ENCODE measurements at regions not wholly inside any gene's neighbourhood (a gene's known extent, or its start where the extent isn't known, plus 50 kb on each side); places are given as distances from the start of the nearest gene placed in this dataset.

- no TSS peak for BruUV-seq (replicated peaks)
Observed at GRCh38 chr16:79656553-79657115, 56.1 kb upstream of the MAF start.

GRCh38 chr16:79653373-79653891, 52.9 kb upstream of the MAF start:
- ChIA-PET POLR2A (no interaction called here), CTCF (no interaction called here)
- Histone ChIP-seq H3K4me3 (ENCODE audit: low read depth in 2 of 2, low read length in 2 of 2) (no peak overlapping the region), H3K36me3 (ENCODE audit: control insufficient read depth, insufficient read depth, low read length) (no peaks in the 10 kb centered on the region), H3K4me1 (ENCODE audit: control insufficient read depth, insufficient read depth, low read length) (no peaks in the 10 kb centered on the region), H3K27ac (ENCODE audit: low read length) (no peak overlapping the region), H3K9me3 (ENCODE audit: control insufficient read depth, insufficient read depth, low read depth, low read length) (no peaks in the 10 kb centered on the region), H3K27me3 (ENCODE audit: control insufficient read depth, insufficient read depth, low read length) (no peaks in the 10 kb centered on the region)
- ATAC-seq (no peak), DNase-seq (ENCODE audit: low read depth, low spot score) (no peak)
- no peak for TF ChIP-seq SIN3A (IDR thresholded peaks at IDR 0.05; ENCODE audit: borderline replicate concordance, insufficient read depth, low read depth, low read length)
- in situ Hi-C loops (cut with HindIII; ENCODE audit: low pct_unique_long_range_greater_than_20kb, low sequenced_read_pairs) = no loop called here
- intact Hi-C loops (cut with micrococcal nuclease; ENCODE audit: unreplicated experiment) = no loop called here
- BruUV-seq (replicated peaks) = no TSS peak

More at GRCh38 chr16:79656553-79657115, 56.1 kb upstream of the MAF start:
- TF ChIP-seq CTCF (IDR thresholded peaks at IDR 0.05) (no peak), POLR2AphosphoS5 (IDR thresholded peaks at IDR 0.05; ENCODE audit: low read depth, low read length) (no peak), TCF7L2 (IDR thresholded peaks at IDR 0.05; ENCODE audit: low read depth, low read length) (no peak), REST (IDR thresholded peaks at IDR 0.05; ENCODE audit: insufficient read depth in 1 of 2, low read depth in 2 of 2, low read length in 1 of 2) (no peak)
- Histone ChIP-seq H3K36me3 (ENCODE audit: control insufficient read depth, insufficient read depth, low read length) (no peaks in the 10 kb centered on the region), H3K27ac (ENCODE audit: low read length) (no peak overlapping the region), H3K27me3 (ENCODE audit: control insufficient read depth, insufficient read depth, low read length) (no peaks in the 10 kb centered on the region), H3K9me3 (ENCODE audit: control insufficient read depth, insufficient read depth, low read depth, low read length) (no peaks in the 10 kb centered on the region), H3K4me3 (ENCODE audit: low read depth in 2 of 2, low read length in 2 of 2) (no peak overlapping the region), H3K4me1 (ENCODE audit: control insufficient read depth, insufficient read depth, low read length) (no peaks in the 10 kb centered on the region)
- intact Hi-C loops (cut with micrococcal nuclease; ENCODE audit: unreplicated experiment) (no loop called here), in situ Hi-C loops (cut with HindIII; ENCODE audit: low pct_unique_long_range_greater_than_20kb, low sequenced_read_pairs) (no loop called here)
- ChIA-PET CTCF (no interaction called here), POLR2A (no interaction called here)
- DNase-seq (ENCODE audit: low read depth, low spot score) = no peak
- ATAC-seq = no peak

GRCh38 chr16:79651363-79651762, 50.8 kb upstream of the MAF start:
- H3K36me3 ChIP-seq (ENCODE audit: control insufficient read depth, insufficient read depth, low read length) = no peaks in the 10 kb centered on the region
- no TSS peak for BruUV-seq (replicated peaks)
- H3K9me3 ChIP-seq (ENCODE audit: control insufficient read depth, insufficient read depth, low read depth, low read length) = no peaks in the 10 kb centered on the region
- no peak overlapping the region for H3K27ac ChIP-seq (ENCODE audit: low read length)
- in situ Hi-C loops (cut with HindIII; ENCODE audit: low pct_unique_long_range_greater_than_20kb, low sequenced_read_pairs) (no loop called here), intact Hi-C loops (cut with micrococcal nuclease; ENCODE audit: unreplicated experiment) (no loop called here)
- POLR2A ChIA-PET = no interaction called here
- H3K4me3 ChIP-seq (ENCODE audit: low read depth in 2 of 2, low read length in 2 of 2) = no peak overlapping the region
- no peak for TF ChIP-seq REST (IDR thresholded peaks at IDR 0.05; ENCODE audit: insufficient read depth in 1 of 2, low read depth in 2 of 2, low read length in 1 of 2)
- TF ChIP-seq CTCF (IDR thresholded peaks at IDR 0.05) = no peak
- no peak for TF ChIP-seq SIN3A (IDR thresholded peaks at IDR 0.05; ENCODE audit: borderline replicate concordance, insufficient read depth, low read depth, low read length)
- TF ChIP-seq POLR2AphosphoS5 (IDR thresholded peaks at IDR 0.05; ENCODE audit: low read depth, low read length) = no peak
- no peak for TF ChIP-seq TCF7L2 (IDR thresholded peaks at IDR 0.05; ENCODE audit: low read depth, low read length)
- no peaks in the 10 kb centered on the region for H3K27me3 ChIP-seq (ENCODE audit: control insufficient read depth, insufficient read depth, low read length)
- CTCF ChIA-PET = no interaction called here
- ATAC-seq (no peak), DNase-seq (ENCODE audit: low read depth, low spot score) (no peak)
- no peaks in the 10 kb centered on the region for H3K4me1 ChIP-seq (ENCODE audit: control insufficient read depth, insufficient read depth, low read length)
